Ovary (tissue), 7 donors: ENCODE measurements at regions not wholly inside any gene's neighbourhood (a gene's known extent, or its start where the extent isn't known, plus 50 kb on each side); places are given as distances from the start of the nearest gene placed in this dataset.
"Not testable (repeated sequence)": the region's sequence is repeated elsewhere in the genome, so short reads cannot be mapped to it uniquely, and the experiment has no call there.

Experiments
- DNase-seq, 5 donors: peaks; one replicate each; pipeline ENCODE4 v3.0.0-alpha.2; 2019 to 2020
- H3K27ac ChIP-seq, 2 donors: fragments of 200-600 bp; one replicate each; pipeline versions ENCODE4 v1.5.1 to v1.8.0; 2019 to 2022
- H3K27me3 ChIP-seq: fragments of 200-600 bp; one replicate; pipeline ENCODE4 v1.8.0; 2022
- H3K36me3 ChIP-seq: fragments of 200-600 bp; sonication (generic); one replicate; pipeline ENCODE4 v1.5.1; 2019
- H3K4me1 ChIP-seq: one replicate; pipeline ENCODE4 v1.8.1; 2013; ENCODE audit warnings: mild to moderate bottlenecking, moderate library complexity; ENCODE audit not compliant: insufficient read depth
- H3K4me3 ChIP-seq: fragments of 200-600 bp; sonication (generic); one replicate; pipeline ENCODE4 v1.5.1; 2017
- H3K9me3 ChIP-seq, 2 donors: fragments of 200-600 bp in 1 of 2; sonication (generic) in 1 of 2; one replicate each; pipeline versions ENCODE4 v1.5.1 to v1.8.1; 2013 to 2019; ENCODE audit warnings: mild to moderate bottlenecking in 1 of 2, moderate library complexity in 1 of 2
- CTCF ChIP-seq, 3 donors: fragments of 450-650 bp in 2 of 3; fragments of 200-600 bp in 1 of 3; IDR thresholded peaks; one replicate each; pipeline versions ENCODE4 v1.5.1 to v1.8.0; 2016 to 2022; ENCODE audit warnings: antibody characterized with exemption in 3 of 3, mild to moderate bottlenecking in 1 of 3
- EP300 ChIP-seq: sonication (generic); formaldehyde crosslinking; IDR thresholded peaks from one replicate; pipeline ENCODE4 v1.6.1; 2017; ENCODE audit warnings: antibody characterized with exemption
- POLR2A ChIP-seq: fragments of 450-650 bp; IDR thresholded peaks from one replicate; pipeline ENCODE4 v1.6.1; 2017; ENCODE audit warnings: antibody characterized with exemption, mild to moderate bottlenecking, moderate library complexity
- WGBS, 3 donors: extraction: QIAGEN DNeasy Blood & Tissue Kit in 1 of 3; methylation state at CpG; one replicate each; pipeline versions ENCODE4 v1.1.5 to v1.1.7; 2013 to 2017; 5-methylcytosine and 5-hydroxymethylcytosine counted together
- intact Hi-C, 4 donors: fragments of 100-400 bp; cut with DNase I; formaldehyde crosslinking; loops; one replicate each; pipeline versions ENCODE4 v1.11.0 to v1.15.1; 2022 to 2023
- donor health status: DM: no; HTN: no; CAD: no; lungs with moderate emphysema.
- donor health status: DM: no; HTN: no; CAD: no.
- donor health status: Bipolar disorder and iron deficiency.
- donor health status: DM: no; HTN: no; CAD: no.
- donor health status: DM: yes; HTN: yes; CAD: no.

DNA sequence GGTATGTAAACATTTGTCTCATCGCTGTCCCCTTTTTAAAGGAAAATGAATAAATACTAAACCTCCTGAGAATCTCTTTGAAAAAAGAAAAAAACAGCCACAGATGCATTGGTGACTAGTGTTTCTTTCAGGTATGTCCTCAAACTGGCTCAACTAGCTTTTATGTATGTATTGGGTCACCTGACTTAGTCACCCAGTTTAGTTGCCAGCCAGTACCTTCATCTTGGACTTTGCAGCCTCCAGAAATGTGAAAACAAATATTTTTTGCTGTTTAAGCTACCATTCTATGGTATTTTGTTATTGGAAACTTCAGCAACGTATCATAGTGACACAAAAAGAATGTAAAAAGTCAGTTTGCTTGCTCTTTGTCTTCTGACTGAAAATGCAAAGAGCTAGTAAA, 1263.5 kb downstream of the FAM133A start:
- intact Hi-C loops = no loop called here
- Histone ChIP-seq H3K27ac (no peak overlapping the region), H3K9me3 (peaks cover 0 to 3% of the 10 kb centered on the region in 2 donors), H3K27me3 (no peaks in the 10 kb centered on the region), H3K4me1 (no peaks in the 10 kb centered on the region), H3K4me3 (no peak overlapping the region), H3K36me3 (no peaks in the 10 kb centered on the region)
- 48 to 67% (median 49%) methylated on average over 2 of the region's 2 CpGs for WGBS, 3 donors
- DNase-seq = no peak
- TF ChIP-seq EP300 = no peak

DNA sequence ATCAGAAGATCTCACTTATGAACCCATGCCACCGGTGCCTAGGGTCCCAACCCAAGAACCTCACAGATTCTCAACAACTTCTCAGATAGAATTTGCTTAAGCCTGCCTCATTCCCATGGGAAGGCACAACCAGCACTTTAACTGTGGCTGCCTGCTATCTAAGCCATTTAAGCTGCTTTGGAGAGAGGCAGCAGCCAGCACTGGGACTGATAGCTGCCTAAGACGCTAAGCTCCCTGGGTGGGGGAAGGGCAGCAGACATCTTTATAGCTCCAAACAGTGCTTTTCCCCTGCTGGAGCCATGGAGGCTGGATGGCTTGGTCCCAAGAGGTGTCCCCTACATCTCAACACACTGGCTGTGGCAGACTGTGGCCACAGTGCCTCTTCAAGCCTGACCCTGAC, 1268.6 kb downstream of the FAM133A start:
- H3K9me3 ChIP-seq = no peaks in the 10 kb centered on the region
- intact Hi-C loops = no loop called here
- WGBS, 3 donors = 57 to 72% (median 66%) methylated on average over 2 of the region's 2 CpGs
- DNase-seq = no peak
- H3K27me3 ChIP-seq = no peaks in the 10 kb centered on the region
- no peaks in the 10 kb centered on the region for H3K4me1 ChIP-seq
- H3K4me3 ChIP-seq = no peak overlapping the region
- H3K36me3 ChIP-seq = no peaks in the 10 kb centered on the region
- no peak for TF ChIP-seq POLR2A
- TF ChIP-seq EP300 = no peak
- TF ChIP-seq CTCF (IDR thresholded peaks at IDR 0.05) = no peak
- no peak overlapping the region for H3K27ac ChIP-seq

DNA sequence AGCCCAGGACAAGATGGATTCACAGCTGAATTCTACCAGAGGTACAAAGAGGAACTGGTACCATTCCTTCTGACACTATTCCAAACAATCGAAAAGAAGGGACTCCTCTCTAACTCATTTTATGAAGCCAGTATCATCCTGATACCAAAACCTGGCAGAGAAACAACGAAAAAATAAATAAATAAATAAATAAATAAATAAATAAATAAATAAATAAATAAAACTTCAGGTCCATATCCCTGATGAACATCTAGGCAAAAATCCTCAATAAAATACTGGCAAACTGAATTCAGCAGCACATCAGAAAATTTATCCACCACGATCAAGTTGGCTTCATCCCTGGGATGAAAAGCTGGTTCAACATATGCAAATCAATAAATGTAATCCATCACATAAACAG, 1272.1 kb downstream of the FAM133A start:
- intact Hi-C loops = not testable (repeated sequence)

GRCh38 chrX:94961730-94962129, 1287.7 kb downstream of the FAM133A start:
- no peak for DNase-seq
- intact Hi-C loops = no loop called here
- TF ChIP-seq CTCF (IDR thresholded peaks at IDR 0.05) = no peak
- no peak for TF ChIP-seq POLR2A
- no peak for TF ChIP-seq EP300
- H3K4me1 ChIP-seq = no peaks in the 10 kb centered on the region
- 37 to 63% (median 38%) methylated on average over 2 of the region's 2 CpGs for WGBS, 3 donors
- no peak overlapping the region for H3K27ac ChIP-seq
- no peaks in the 10 kb centered on the region for H3K27me3 ChIP-seq
- H3K9me3 ChIP-seq = no peaks in the 10 kb centered on the region
- H3K4me3 ChIP-seq = no peak overlapping the region
- no peaks in the 10 kb centered on the region for H3K36me3 ChIP-seq

More for the DNA sequence above, 1272.1 kb downstream of the FAM133A start:
- H3K4me1 ChIP-seq, H3K27me3 ChIP-seq, H3K9me3 ChIP-seq, H3K27ac ChIP-seq, DNase-seq, H3K4me3 ChIP-seq, H3K36me3 ChIP-seq: not testable (repeated sequence)
- 67% methylated on average over 3 of the region's 3 CpGs for WGBS, 3 donors

- 73 to 89% (median 82%) methylated on average over 2 of the region's 2 CpGs for WGBS, 3 donors
- H3K27me3 ChIP-seq = no peaks in the 10 kb centered on the region
- TF ChIP-seq CTCF (IDR thresholded peaks at IDR 0.05) = no peak
- no peak for TF ChIP-seq POLR2A
- DNase-seq = no peak
- no peak overlapping the region for H3K27ac ChIP-seq
- no peaks in the 10 kb centered on the region for H3K9me3 ChIP-seq
- no peaks in the 10 kb centered on the region for H3K4me1 ChIP-seq
- intact Hi-C loops = loop anchor here in 1 of 4 donors (10.0 kb wide), 1 partner anchor 1567 kb away; no protein-coding TSS in a partner anchor
- no peak overlapping the region for H3K4me3 ChIP-seq
- H3K36me3 ChIP-seq = no peaks in the 10 kb centered on the region
Observed at GRCh38 chrX:94977562-94977961, 1303.6 kb downstream of the FAM133A start.

GRCh38 chrX:94977986-94978385, 1304.0 kb downstream of the FAM133A start:
- H3K27ac ChIP-seq = no peak overlapping the region
- H3K4me3 ChIP-seq = no peak overlapping the region
- H3K9me3 ChIP-seq = no peaks in the 10 kb centered on the region
- no peak for DNase-seq
- WGBS, 3 donors = 48 to 74% (median 60%) methylated on average over 4 of the region's 4 CpGs
- intact Hi-C loops = loop anchor here in 1 of 4 donors (10.0 kb wide), 1 partner anchor 1567 kb away; no protein-coding TSS in a partner anchor
- no peaks in the 10 kb centered on the region for H3K4me1 ChIP-seq
- no peaks in the 10 kb centered on the region for H3K27me3 ChIP-seq
- H3K36me3 ChIP-seq = no peaks in the 10 kb centered on the region
- TF ChIP-seq POLR2A (no peak), CTCF (IDR thresholded peaks at IDR 0.05) (no peak), EP300 (no peak)
